GM19351 (cell line): ENCODE measurements at regions not wholly inside any gene's neighbourhood (a gene's known extent, or its start where the extent isn't known, plus 50 kb on each side); places are given as distances from the start of the nearest gene placed in this dataset.

Source experiments
- ATAC-seq: cut with Tn5 transposase; IDR thresholded peaks from one replicate; pipeline ENCODE4 v1.9.1; 2021; ENCODE audit warnings: mild to moderate bottlenecking, moderate library complexity; ENCODE audit not compliant: unreplicated experiment

GRCh38 chr18:79625924-79626561 is 53.6 kb upstream of the CTDP1 start:
- no peak for ATAC-seq

GRCh38 chr18:79626905-79627749 is 52.5 kb upstream of the CTDP1 start:
- ATAC-seq: no peak

- ATAC-seq: no peak
These were observed 51.8 kb upstream of the CTDP1 start for GRCh38 chr18:79627750-79628294.

GRCh38 chr18:79628416-79629248 is 51.0 kb upstream of the CTDP1 start:
- ATAC-seq: no peak

- ATAC-seq: no peak
These were observed 50.4 kb upstream of the CTDP1 start for GRCh38 chr18:79629249-79629558.

GRCh38 chr18:79629606-79630005 is 50.0 kb upstream of the CTDP1 start:
- ATAC-seq: no peak
